ENCODE measurements at regions not wholly inside any gene's neighbourhood (a gene's known extent, or its start where the extent isn't known, plus 50 kb on each side); places are given as distances from the start of the nearest gene placed in this dataset.

DNA sequence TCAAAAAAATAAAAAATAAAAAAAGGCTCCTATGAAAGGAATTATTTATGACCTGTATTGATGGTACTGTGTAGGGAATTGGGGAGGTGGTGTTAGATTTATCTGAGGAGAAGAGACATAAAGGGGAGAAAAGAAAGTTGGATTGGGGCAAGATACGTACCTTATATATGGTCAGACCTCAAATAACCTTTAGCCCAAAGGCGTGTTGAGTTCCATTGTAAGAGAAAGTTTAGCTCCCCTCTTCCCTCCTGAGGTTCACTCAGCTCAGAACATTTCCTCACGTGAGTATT, 296.9 kb downstream of the ADGB start:
- TF ChIP-seq CTCF (IDR thresholded peaks at IDR 0.05) (no peak), POLR2A (IDR thresholded peaks at IDR 0.05) (no peak)

Data from uterus (tissue), 2 donors.